Spleen (tissue), 11 donors: ENCODE measurements at regions not wholly inside any gene's neighbourhood (a gene's known extent, or its start where the extent isn't known, plus 50 kb on each side); places are given as distances from the start of the nearest gene placed in this dataset.

ENCODE experiments used
- DNase-seq: peaks from one replicate; pipeline ENCODE4 v3.0.0-alpha.2; 2020
- H3K27ac ChIP-seq, 8 donors: fragments of 200-600 bp; sonication (generic) in 7 of 8; 1 replicate in 4 of 8; 2 replicates in 4 of 8; pipeline versions ENCODE4 v1.5.0 to v1.8.0; 2016 to 2021; ENCODE audit warnings: inconsistent platforms in 4 of 8, mild to moderate bottlenecking in 4 of 8, moderate library complexity in 1 of 8
- H3K27me3 ChIP-seq, 7 donors: fragments of 200-600 bp; sonication (generic) in 6 of 7; replicated peaks in 1 of 7; 1 replicate in 4 of 7; 2 replicates in 3 of 7; pipeline versions ENCODE4 v1.5.0 to v1.8.0; 2016 to 2021; ENCODE audit warnings: inconsistent platforms in 3 of 7, mild to moderate bottlenecking in 1 of 7
- H3K36me3 ChIP-seq, 6 donors: fragments of 200-600 bp; sonication (generic) in 5 of 6; 1 replicate in 4 of 6; 2 replicates in 2 of 6; pipeline versions ENCODE4 v1.5.0 to v1.8.0; 2016 to 2021; ENCODE audit warnings: inconsistent platforms in 2 of 6
- H3K4me1 ChIP-seq, 6 donors: fragments of 200-600 bp; sonication (generic) in 5 of 6; 1 replicate in 3 of 6; 2 replicates in 3 of 6; pipeline versions ENCODE4 v1.5.0 to v1.8.0; 2016 to 2021; ENCODE audit warnings: inconsistent platforms in 3 of 6
- H3K4me3 ChIP-seq, 8 donors: fragments of 200-600 bp; sonication (generic) in 7 of 8; 1 replicate in 4 of 8; 2 replicates in 4 of 8; pipeline versions ENCODE4 v1.5.0 to v1.8.0; 2016 to 2021; ENCODE audit warnings: inconsistent platforms in 4 of 8, mild to moderate bottlenecking in 4 of 8, moderate library complexity in 2 of 8
- H3K9me3 ChIP-seq, 8 donors: fragments of 200-600 bp; sonication (generic) in 7 of 8; 1 replicate in 4 of 8; 2 replicates in 4 of 8; pipeline versions ENCODE4 v1.5.0 to v1.8.0; 2016 to 2021; ENCODE audit warnings: inconsistent platforms in 4 of 8
- CTCF ChIP-seq, 11 experiments: fragments of 200-600 bp in 7 of 11; fragments of 450-650 bp in 4 of 11; sonication (generic) in 4 of 11; IDR thresholded peaks in 8 of 11; conservative IDR thresholded peaks in 3 of 11; 1 replicate in 7 of 11; 2 replicates in 4 of 11; pipeline versions ENCODE4 v1.4.0 to v1.8.0; 2016 to 2021; ENCODE audit warnings: antibody characterized with exemption in 11 of 11, inconsistent platforms in 4 of 11, mild to moderate bottlenecking in 1 of 11
- POLR2A ChIP-seq, 3 donors: fragments of 450-650 bp; IDR thresholded peaks; one replicate each; pipeline ENCODE4 v1.5.1; 2017; ENCODE audit warnings: antibody characterized with exemption in 3 of 3, mild to moderate bottlenecking in 1 of 3
- POLR2AphosphoS5 ChIP-seq, 3 donors: sonication (generic); formaldehyde crosslinking; IDR thresholded peaks; one replicate each; pipeline ENCODE4 v1.5.1; 2017; ENCODE audit warnings: antibody characterized with exemption in 3 of 3
- WGBS, 5 donors: extraction: QIAGEN DNeasy Blood & Tissue Kit in 3 of 5; methylation state at CpG; one replicate each; pipeline versions ENCODE4 v1.1.5 to v1.1.7; 2013 to 2018; 5-methylcytosine and 5-hydroxymethylcytosine counted together
- intact Hi-C: fragments of 100-400 bp; cut with DNase I; formaldehyde crosslinking; loops from one replicate; pipeline ENCODE4 v1.15.0; 2023; ENCODE audit warnings: low total_unique reads
- small RNA-seq, 4 donors: library from RNA; depleted of rRNA; stranded (forward); fragments of <200 nt; gene quantifications; one replicate each; pipeline ENCODE3, GENCODE V24; 2016
- donor health status: healthy with polysubstance abuse.
- donor health status: DM: no; HTN: no; CAD: no; lungs with moderate emphysema.
- donor health status: DM: no; HTN: no; CAD: no.
- donor health status: Bipolar disorder and iron deficiency.
- donor health status: healthy.
- donor health status: DM: no; HTN: no; CAD: no.
- donor health status: DM: yes; HTN: yes; CAD: no.

GRCh38 chr6:62338477-62338876 lies 52.5 kb upstream of the KHDRBS2 start:
- peaks cover 0 to 14% (median 0%) of the 10 kb centered on the region in 8 donors for H3K9me3 ChIP-seq
- H3K36me3 ChIP-seq: no peaks in the 10 kb centered on the region
- intact Hi-C loops: no loop called here
- H3K27me3 ChIP-seq: no peaks in the 10 kb centered on the region
- no peaks in the 10 kb centered on the region for H3K4me1 ChIP-seq
- WGBS, 5 donors: 71 to 82% (median 79%) methylated on average over 3 of the region's 3 CpGs
- no peak for DNase-seq
- TF ChIP-seq CTCF (IDR thresholded peaks at IDR 0.05 in 8 of 11, conservative IDR thresholded peaks at IDR 0.05 in 3 of 11): no peak
- no peak for TF ChIP-seq POLR2A (IDR thresholded peaks at IDR 0.05)
- TF ChIP-seq POLR2AphosphoS5 (IDR thresholded peaks at IDR 0.05): no peak
- no peak overlapping the region for H3K4me3 ChIP-seq
- no peak overlapping the region for H3K27ac ChIP-seq

Small RNA genes in the stretch of these regions (small RNA-seq; reads per million reads assigned to genes)
- gene AL355375.2: 0 reads per million in 4 donors
